ENCODE measurements at regions not wholly inside any gene's neighbourhood (a gene's known extent, or its start where the extent isn't known, plus 50 kb on each side); places are given as distances from the start of the nearest gene placed in this dataset.

- H3K27me3 Mint-ChIP-seq (ENCODE audit: low read depth, poor library complexity) = peaks cover under 1% of the 10 kb centered on the region
- H3K9me3 Mint-ChIP-seq = no peaks in the 10 kb centered on the region
- TF ChIP-seq, protein P1, sequence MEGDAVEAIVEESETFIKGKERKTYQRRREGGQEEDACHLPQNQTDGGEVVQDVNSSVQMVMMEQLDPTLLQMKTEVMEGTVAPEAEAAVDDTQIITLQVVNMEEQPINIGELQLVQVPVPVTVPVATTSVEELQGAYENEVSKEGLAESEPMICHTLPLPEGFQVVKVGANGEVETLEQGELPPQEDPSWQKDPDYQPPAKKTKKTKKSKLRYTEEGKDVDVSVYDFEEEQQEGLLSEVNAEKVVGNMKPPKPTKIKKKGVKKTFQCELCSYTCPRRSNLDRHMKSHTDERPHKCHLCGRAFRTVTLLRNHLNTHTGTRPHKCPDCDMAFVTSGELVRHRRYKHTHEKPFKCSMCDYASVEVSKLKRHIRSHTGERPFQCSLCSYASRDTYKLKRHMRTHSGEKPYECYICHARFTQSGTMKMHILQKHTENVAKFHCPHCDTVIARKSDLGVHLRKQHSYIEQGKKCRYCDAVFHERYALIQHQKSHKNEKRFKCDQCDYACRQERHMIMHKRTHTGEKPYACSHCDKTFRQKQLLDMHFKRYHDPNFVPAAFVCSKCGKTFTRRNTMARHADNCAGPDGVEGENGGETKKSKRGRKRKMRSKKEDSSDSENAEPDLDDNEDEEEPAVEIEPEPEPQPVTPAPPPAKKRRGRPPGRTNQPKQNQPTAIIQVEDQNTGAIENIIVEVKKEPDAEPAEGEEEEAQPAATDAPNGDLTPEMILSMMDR (IDR thresholded peaks at IDR 0.05) = no peak
- DNase-seq = no peak
- H3K4me1 Mint-ChIP-seq = peaks cover 75% of the 10 kb centered on the region
- H3K36me3 Mint-ChIP-seq (ENCODE audit: low read depth) = peaks cover 16% of the 10 kb centered on the region
- no peak overlapping the region for H3K27ac Mint-ChIP-seq
- no peak overlapping the region for H3K4me3 Mint-ChIP-seq
Measured at GRCh38 chr17:77402159-77402731, 261.5 kb downstream of the SEC14L1 start.

- TF ChIP-seq, protein P1 (IDR thresholded peaks at IDR 0.05) = no peak
- DNase-seq = no peak
- peaks cover 77% of the 10 kb centered on the region for H3K4me1 Mint-ChIP-seq
- H3K4me3 Mint-ChIP-seq = no peak overlapping the region
- no peaks in the 10 kb centered on the region for H3K9me3 Mint-ChIP-seq
- peaks cover 4% of the 10 kb centered on the region for H3K27me3 Mint-ChIP-seq (ENCODE audit: low read depth, poor library complexity)
- H3K27ac Mint-ChIP-seq = peak overlapping the region; percentile 20
- peaks cover 11% of the 10 kb centered on the region for H3K36me3 Mint-ChIP-seq (ENCODE audit: low read depth)
Measured at GRCh38 chr17:77403854-77404253, 263.1 kb downstream of the SEC14L1 start.

- Mint-ChIP-seq H3K27me3 (ENCODE audit: low read depth, poor library complexity) (peaks cover 8% of the 10 kb centered on the region), H3K27ac (peak overlapping the region; percentile 79), H3K36me3 (ENCODE audit: low read depth) (peaks cover 10% of the 10 kb centered on the region), H3K4me1 (peaks cover 72% of the 10 kb centered on the region), H3K4me3 (no peak overlapping the region), H3K9me3 (no peaks in the 10 kb centered on the region)
- TF ChIP-seq, protein P1 (IDR thresholded peaks at IDR 0.05) = no peak
- no peak for DNase-seq
Measured at GRCh38 chr17:77404812-77405581, 264.2 kb downstream of the SEC14L1 start.

GRCh38 chr17:77405867-77406732, 265.3 kb downstream of the SEC14L1 start:
- H3K27me3 Mint-ChIP-seq (ENCODE audit: low read depth, poor library complexity) = peaks cover 8% of the 10 kb centered on the region
- peaks cover 61% of the 10 kb centered on the region for H3K4me1 Mint-ChIP-seq
- H3K4me3 Mint-ChIP-seq = peak overlapping the region; percentile 16
- H3K27ac Mint-ChIP-seq = peak overlapping the region; percentile 65
- no peaks in the 10 kb centered on the region for H3K9me3 Mint-ChIP-seq
- peaks cover 15% of the 10 kb centered on the region for H3K36me3 Mint-ChIP-seq (ENCODE audit: low read depth)
- no peak for DNase-seq
- TF ChIP-seq, protein P1 (IDR thresholded peaks at IDR 0.05) = no peak

DNA sequence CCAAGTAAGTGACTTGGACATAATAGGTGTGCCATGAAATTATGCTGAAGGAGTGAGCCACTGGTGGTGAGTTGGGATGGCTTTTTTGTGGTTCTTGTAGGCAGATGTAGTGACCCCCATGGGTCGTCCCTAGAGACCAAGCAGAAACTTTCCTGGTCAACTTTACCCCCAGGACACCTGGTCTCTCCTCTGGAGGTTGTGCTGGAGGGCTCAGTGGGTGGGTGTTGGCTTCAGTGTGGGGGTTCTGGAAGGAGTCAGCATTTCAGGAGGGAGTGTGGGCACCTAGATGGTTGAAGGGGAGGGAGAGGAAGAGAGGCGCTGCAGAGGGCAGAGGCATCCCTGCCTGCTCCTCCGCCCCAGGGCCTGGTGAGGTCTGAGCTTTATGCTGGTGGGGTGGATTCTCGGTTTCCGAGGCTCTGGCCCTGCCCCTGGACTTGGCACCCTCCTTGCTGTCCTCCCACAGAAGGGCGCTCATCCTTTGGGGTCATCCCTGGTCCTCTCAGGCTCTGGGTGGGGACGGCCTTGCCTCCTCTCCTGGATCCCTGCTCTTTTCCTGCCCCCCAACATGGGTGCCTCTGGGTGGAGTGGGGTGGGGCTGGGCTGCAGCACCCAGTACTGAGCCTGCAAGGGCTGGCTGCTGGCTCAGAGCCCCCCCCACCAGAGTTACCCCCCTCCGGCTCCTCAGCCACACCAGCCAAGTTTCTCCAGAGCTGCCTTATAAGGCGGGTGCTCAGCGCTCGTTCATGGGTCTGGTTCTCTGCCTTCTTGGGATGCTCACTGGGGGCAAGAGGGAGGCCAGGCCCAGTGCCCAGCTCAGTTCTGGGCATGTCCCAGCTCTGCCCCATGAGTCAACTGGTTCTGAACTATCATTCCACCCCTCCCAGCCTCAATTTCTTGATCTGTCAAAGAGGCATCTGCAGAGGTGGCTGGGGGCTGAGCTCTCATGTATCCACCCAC, 266.8 kb downstream of the SEC14L1 start:
- H3K4me1 Mint-ChIP-seq = peaks cover 64% of the 10 kb centered on the region
- no peak for DNase-seq
- no peak overlapping the region for H3K27ac Mint-ChIP-seq
- H3K36me3 Mint-ChIP-seq (ENCODE audit: low read depth) = peaks cover 22% of the 10 kb centered on the region
- TF ChIP-seq, protein P1 (IDR thresholded peaks at IDR 0.05) = no peak
- no peaks in the 10 kb centered on the region for H3K9me3 Mint-ChIP-seq
- H3K27me3 Mint-ChIP-seq (ENCODE audit: low read depth, poor library complexity) = peaks cover 8% of the 10 kb centered on the region
- H3K4me3 Mint-ChIP-seq = no peak overlapping the region
